ENCODE measurements at regions not wholly inside any gene's neighbourhood (a gene's known extent, or its start where the extent isn't known, plus 50 kb on each side); places are given as distances from the start of the nearest gene placed in this dataset.

- no peak for DNase-seq
- Histone ChIP-seq H3K9me3 (ENCODE audit: control insufficient read depth, low read length) (no peaks in the 10 kb centered on the region), H3K36me3 (ENCODE audit: control insufficient read depth, insufficient read depth, low read length) (no peaks in the 10 kb centered on the region), H3K4me1 (ENCODE audit: control insufficient read depth, insufficient read depth, low read length) (no peaks in the 10 kb centered on the region), H3K4me3 (ENCODE audit: low read length) (no peak overlapping the region), H3K27me3 (ENCODE audit: control insufficient read depth, insufficient read depth, low read length, poor library complexity, severe bottlenecking) (no peaks in the 10 kb centered on the region), H3K9ac (ENCODE audit: extremely low read depth, low read length, poor library complexity, severe bottlenecking) (no peak overlapping the region), H3K27ac (ENCODE audit: low read depth, low read length) (no peak overlapping the region)
- H3K4me1 Mint-ChIP-seq = no peaks in the 10 kb centered on the region
- no peaks in the 10 kb centered on the region for H3K36me3 Mint-ChIP-seq (ENCODE audit: low read depth)
- no peak for TF ChIP-seq CTCF (conservative IDR thresholded peaks at IDR 0.05)
- no peak overlapping the region for H3K4me3 Mint-ChIP-seq
- WGBS, 2 experiments (ENCODE audit: insufficient coverage in 1 of 2, insufficient read length in 1 of 2) = 67% methylated on average over 1 of the region's 1 CpG; no CpG with 5 or more reads in 1 of the 2 experiments
- H3K9me3 Mint-ChIP-seq = peaks cover 23% of the 10 kb centered on the region
- H3K27ac Mint-ChIP-seq = no peak overlapping the region
- H3K27me3 Mint-ChIP-seq (ENCODE audit: insufficient read depth) = no peaks in the 10 kb centered on the region
Measured at GRCh38 chr5:106737111-106737510, 933.6 kb downstream of the EFNA5 start.

- Histone ChIP-seq H3K36me3 (ENCODE audit: control insufficient read depth, insufficient read depth, low read length) (no peaks in the 10 kb centered on the region), H3K4me1 (ENCODE audit: control insufficient read depth, insufficient read depth, low read length) (no peaks in the 10 kb centered on the region), H3K9ac (ENCODE audit: extremely low read depth, low read length, poor library complexity, severe bottlenecking) (no peak overlapping the region), H3K27me3 (ENCODE audit: control insufficient read depth, insufficient read depth, low read length, poor library complexity, severe bottlenecking) (no peaks in the 10 kb centered on the region), H3K27ac (ENCODE audit: low read depth, low read length) (no peak overlapping the region), H3K9me3 (ENCODE audit: control insufficient read depth, low read length) (no peaks in the 10 kb centered on the region), H3K4me3 (ENCODE audit: low read length) (no peak overlapping the region)
- Mint-ChIP-seq H3K9me3 (peaks cover 23% of the 10 kb centered on the region), H3K27me3 (ENCODE audit: insufficient read depth) (no peaks in the 10 kb centered on the region), H3K4me1 (no peaks in the 10 kb centered on the region), H3K36me3 (ENCODE audit: low read depth) (no peaks in the 10 kb centered on the region), H3K4me3 (no peak overlapping the region), H3K27ac (no peak overlapping the region)
- no peak for DNase-seq
- TF ChIP-seq CTCF (conservative IDR thresholded peaks at IDR 0.05) = no peak
Measured at GRCh38 chr5:106732624-106733023, 938.1 kb downstream of the EFNA5 start.

- Histone ChIP-seq H3K36me3 (ENCODE audit: control insufficient read depth, insufficient read depth, low read length) (no peaks in the 10 kb centered on the region), H3K4me3 (ENCODE audit: low read length) (no peak overlapping the region), H3K9ac (ENCODE audit: extremely low read depth, low read length, poor library complexity, severe bottlenecking) (no peak overlapping the region), H3K27me3 (ENCODE audit: control insufficient read depth, insufficient read depth, low read length, poor library complexity, severe bottlenecking) (no peaks in the 10 kb centered on the region), H3K4me1 (ENCODE audit: control insufficient read depth, insufficient read depth, low read length) (no peaks in the 10 kb centered on the region), H3K9me3 (ENCODE audit: control insufficient read depth, low read length) (no peaks in the 10 kb centered on the region), H3K27ac (ENCODE audit: low read depth, low read length) (no peak overlapping the region)
- WGBS, 2 experiments (ENCODE audit: insufficient coverage in 1 of 2, insufficient read length in 1 of 2) = 100% methylated on average over 1 of the region's 1 CpG; no CpG with 5 or more reads in 1 of the 2 experiments
- no peak for DNase-seq
- Mint-ChIP-seq H3K4me1 (no peaks in the 10 kb centered on the region), H3K27ac (no peak overlapping the region), H3K36me3 (ENCODE audit: low read depth) (no peaks in the 10 kb centered on the region), H3K4me3 (no peak overlapping the region), H3K27me3 (ENCODE audit: insufficient read depth) (no peaks in the 10 kb centered on the region), H3K9me3 (peaks cover 23% of the 10 kb centered on the region)
- no peak for TF ChIP-seq CTCF (conservative IDR thresholded peaks at IDR 0.05)
Measured at GRCh38 chr5:106730912-106731311, 939.8 kb downstream of the EFNA5 start.

Data from endodermal cell (in vitro differentiated cells).